ENCODE measurements at regions not wholly inside any gene's neighbourhood (a gene's known extent, or its start where the extent isn't known, plus 50 kb on each side); places are given as distances from the start of the nearest gene placed in this dataset.

DNA sequence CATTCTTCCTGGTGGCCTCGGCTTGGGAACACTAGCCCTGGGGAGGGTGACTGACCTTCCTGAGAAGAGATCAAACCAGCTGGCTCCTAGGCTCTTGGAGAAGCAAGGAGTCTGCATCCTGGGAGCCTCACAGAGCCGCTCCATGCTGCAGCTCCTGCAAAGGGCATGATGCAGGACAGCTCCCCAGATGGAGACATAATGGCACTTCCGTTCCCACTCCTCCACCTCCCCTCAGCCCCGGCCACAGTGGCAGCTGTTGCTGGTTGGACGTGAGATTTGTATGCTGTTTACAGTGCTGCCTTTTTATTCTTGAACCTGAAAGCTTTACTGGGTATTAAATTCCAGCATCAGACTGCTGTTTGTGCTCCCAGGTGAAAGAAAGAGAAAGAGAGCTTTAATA lies 83.7 kb upstream of the CTTNBP2NL start:
- H3K79me2 ChIP-seq (ENCODE audit: control insufficient read depth, insufficient read depth, low read length): no peaks in the 10 kb centered on the region
- H3K27me3 ChIP-seq (ENCODE audit: control insufficient read depth in 2 of 2, insufficient read depth in 2 of 2, low read length in 2 of 2): peaks cover 5 to 16% of the 10 kb centered on the region in 2 experiments; a peak in 3 of 5 replicates
- no peak overlapping the region for H3K9ac ChIP-seq (ENCODE audit: insufficient read depth in 1 of 2, low read depth in 2 of 2, low read length in 2 of 2)
- H2AFZ ChIP-seq (ENCODE audit: low read depth, low read length): no peak overlapping the region
- no peaks in the 10 kb centered on the region for H4K20me1 ChIP-seq (replicated peaks; ENCODE audit: control insufficient read depth, insufficient read depth, low read length)
- H3K9me3 ChIP-seq (replicated peaks; ENCODE audit: control insufficient read depth, insufficient read depth, low read depth, low read length): no peaks in the 10 kb centered on the region
- ChIA-PET CTCF (ENCODE audit: low intra/inter-chr PET ratio) (no interaction called here), POLR2A (interaction anchor here (0.9 to 1.2 kb wide), 3 partner anchors 10 to 113 kb away, joined by 3 to 4 read pairs (median 3); no protein-coding TSS in a partner anchor)
- 3% methylated on average over 5 of the region's 5 CpGs for WGBS (ENCODE audit: insufficient coverage, low coverage, missing lambda C conversion rate)
- H3K27ac ChIP-seq (ENCODE audit: extremely low read depth, low read depth, low read length): no peak overlapping the region
- in situ Hi-C loops (cut with MboI) (no loop called here), intact Hi-C loops (cut with micrococcal nuclease) (no loop called here)
- FAIRE-seq: no peak
- H3K36me3 ChIP-seq (ENCODE audit: control insufficient read depth, insufficient read depth, low read length): no peaks in the 10 kb centered on the region
- H3K4me1 ChIP-seq (replicated peaks in 1 of 2; ENCODE audit: control insufficient read depth in 2 of 2, insufficient read depth in 2 of 2, low read length in 2 of 2): no peaks in the 10 kb centered on the region; a peak in 1 of 5 replicates
- no peak; the same call in 2 of the 3 replicates for ATAC-seq
- DNase-seq (ENCODE audit: extremely low read depth in 1 of 4, low spot score in 3 of 4): no peak
- TF ChIP-seq ETV1 (tag; conservative IDR thresholded peaks at IDR 0.05; ENCODE audit: low read depth): peak; percentile 41; the same call in 1 of the 2 replicates
- TF ChIP-seq, protein P1, sequence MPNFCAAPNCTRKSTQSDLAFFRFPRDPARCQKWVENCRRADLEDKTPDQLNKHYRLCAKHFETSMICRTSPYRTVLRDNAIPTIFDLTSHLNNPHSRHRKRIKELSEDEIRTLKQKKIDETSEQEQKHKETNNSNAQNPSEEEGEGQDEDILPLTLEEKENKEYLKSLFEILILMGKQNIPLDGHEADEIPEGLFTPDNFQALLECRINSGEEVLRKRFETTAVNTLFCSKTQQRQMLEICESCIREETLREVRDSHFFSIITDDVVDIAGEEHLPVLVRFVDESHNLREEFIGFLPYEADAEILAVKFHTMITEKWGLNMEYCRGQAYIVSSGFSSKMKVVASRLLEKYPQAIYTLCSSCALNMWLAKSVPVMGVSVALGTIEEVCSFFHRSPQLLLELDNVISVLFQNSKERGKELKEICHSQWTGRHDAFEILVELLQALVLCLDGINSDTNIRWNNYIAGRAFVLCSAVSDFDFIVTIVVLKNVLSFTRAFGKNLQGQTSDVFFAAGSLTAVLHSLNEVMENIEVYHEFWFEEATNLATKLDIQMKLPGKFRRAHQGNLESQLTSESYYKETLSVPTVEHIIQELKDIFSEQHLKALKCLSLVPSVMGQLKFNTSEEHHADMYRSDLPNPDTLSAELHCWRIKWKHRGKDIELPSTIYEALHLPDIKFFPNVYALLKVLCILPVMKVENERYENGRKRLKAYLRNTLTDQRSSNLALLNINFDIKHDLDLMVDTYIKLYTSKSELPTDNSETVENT (CRISPR knock-in tag; IDR thresholded peaks at IDR 0.05): no peak
- no peak overlapping the region for H3K4me2 ChIP-seq (ENCODE audit: insufficient read depth, low read length)
- no TSS peak for BruUV-seq (replicated peaks)
- no peaks in the 10 kb centered on the region for H3K9me1 ChIP-seq (ENCODE audit: control insufficient read depth, insufficient read depth, low read length)
- no peak overlapping the region for H3K4me3 ChIP-seq

DNA sequence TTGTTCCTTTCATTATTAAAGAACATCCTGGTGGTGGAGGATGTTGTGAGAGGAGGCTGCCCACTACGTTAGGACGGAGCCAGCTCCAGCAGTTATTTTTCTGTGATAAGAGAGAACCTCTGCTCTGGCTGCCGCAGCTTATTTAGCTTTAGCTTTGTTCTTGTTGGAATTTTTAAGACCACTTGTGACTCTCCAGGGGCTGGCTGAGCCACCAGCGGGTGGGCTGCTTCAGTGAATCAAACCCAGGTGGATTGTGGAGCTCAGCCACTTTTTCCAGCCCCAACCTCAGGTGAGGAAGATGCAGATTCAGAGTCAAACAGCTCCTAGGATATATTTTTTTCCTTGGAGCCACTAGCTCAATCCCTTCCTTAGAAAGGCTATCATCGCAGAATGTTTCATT lies 83.1 kb upstream of the CTTNBP2NL start:
- ChIA-PET CTCF (ENCODE audit: low intra/inter-chr PET ratio) (no interaction called here), POLR2A (interaction anchor here (0.7 to 2.6 kb wide), 5 partner anchors 9 to 948 kb away, joined by 3 to 8 read pairs (median 3); no protein-coding TSS in a partner anchor)
- Histone ChIP-seq H3K4me1 (replicated peaks in 1 of 2; ENCODE audit: control insufficient read depth in 2 of 2, insufficient read depth in 2 of 2, low read length in 2 of 2) (no peaks in the 10 kb centered on the region; a peak in 1 of 5 replicates), H3K9ac (ENCODE audit: insufficient read depth in 1 of 2, low read depth in 2 of 2, low read length in 2 of 2) (no peak overlapping the region), H3K36me3 (ENCODE audit: control insufficient read depth, insufficient read depth, low read length) (no peaks in the 10 kb centered on the region), H3K27ac (ENCODE audit: extremely low read depth, low read depth, low read length) (no peak overlapping the region), H3K4me2 (ENCODE audit: insufficient read depth, low read length) (no peak overlapping the region), H4K20me1 (replicated peaks; ENCODE audit: control insufficient read depth, insufficient read depth, low read length) (no peaks in the 10 kb centered on the region), H3K27me3 (ENCODE audit: control insufficient read depth in 2 of 2, insufficient read depth in 2 of 2, low read length in 2 of 2) (peaks cover 5 to 16% of the 10 kb centered on the region in 2 experiments; a peak in 3 of 5 replicates), H3K9me1 (ENCODE audit: control insufficient read depth, insufficient read depth, low read length) (no peaks in the 10 kb centered on the region), H3K4me3 (no peak overlapping the region), H3K9me3 (replicated peaks; ENCODE audit: control insufficient read depth, insufficient read depth, low read depth, low read length) (no peaks in the 10 kb centered on the region), H2AFZ (ENCODE audit: low read depth, low read length) (no peak overlapping the region), H3K79me2 (ENCODE audit: control insufficient read depth, insufficient read depth, low read length) (no peaks in the 10 kb centered on the region)
- no TSS peak for BruUV-seq (replicated peaks)
- DNase-seq (ENCODE audit: extremely low read depth in 1 of 4, low spot score in 3 of 4) (no peak), FAIRE-seq (no peak), ATAC-seq (no peak)
- intact Hi-C loops (cut with micrococcal nuclease): no loop called here
- in situ Hi-C loops (cut with MboI): no loop called here
- WGBS (ENCODE audit: insufficient coverage, low coverage, missing lambda C conversion rate): 2% methylated on average over 5 of the region's 5 CpGs
- TF ChIP-seq, protein P2, sequence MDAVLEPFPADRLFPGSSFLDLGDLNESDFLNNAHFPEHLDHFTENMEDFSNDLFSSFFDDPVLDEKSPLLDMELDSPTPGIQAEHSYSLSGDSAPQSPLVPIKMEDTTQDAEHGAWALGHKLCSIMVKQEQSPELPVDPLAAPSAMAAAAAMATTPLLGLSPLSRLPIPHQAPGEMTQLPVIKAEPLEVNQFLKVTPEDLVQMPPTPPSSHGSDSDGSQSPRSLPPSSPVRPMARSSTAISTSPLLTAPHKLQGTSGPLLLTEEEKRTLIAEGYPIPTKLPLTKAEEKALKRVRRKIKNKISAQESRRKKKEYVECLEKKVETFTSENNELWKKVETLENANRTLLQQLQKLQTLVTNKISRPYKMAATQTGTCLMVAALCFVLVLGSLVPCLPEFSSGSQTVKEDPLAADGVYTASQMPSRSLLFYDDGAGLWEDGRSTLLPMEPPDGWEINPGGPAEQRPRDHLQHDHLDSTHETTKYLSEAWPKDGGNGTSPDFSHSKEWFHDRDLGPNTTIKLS (IDR thresholded peaks at IDR 0.05; ENCODE audit: borderline replicate concordance, low read depth): no peak
- no peak for TF ChIP-seq ZNF121 (CRISPR knock-in tag; conservative IDR thresholded peaks at IDR 0.05)
- TF ChIP-seq, protein P3, sequence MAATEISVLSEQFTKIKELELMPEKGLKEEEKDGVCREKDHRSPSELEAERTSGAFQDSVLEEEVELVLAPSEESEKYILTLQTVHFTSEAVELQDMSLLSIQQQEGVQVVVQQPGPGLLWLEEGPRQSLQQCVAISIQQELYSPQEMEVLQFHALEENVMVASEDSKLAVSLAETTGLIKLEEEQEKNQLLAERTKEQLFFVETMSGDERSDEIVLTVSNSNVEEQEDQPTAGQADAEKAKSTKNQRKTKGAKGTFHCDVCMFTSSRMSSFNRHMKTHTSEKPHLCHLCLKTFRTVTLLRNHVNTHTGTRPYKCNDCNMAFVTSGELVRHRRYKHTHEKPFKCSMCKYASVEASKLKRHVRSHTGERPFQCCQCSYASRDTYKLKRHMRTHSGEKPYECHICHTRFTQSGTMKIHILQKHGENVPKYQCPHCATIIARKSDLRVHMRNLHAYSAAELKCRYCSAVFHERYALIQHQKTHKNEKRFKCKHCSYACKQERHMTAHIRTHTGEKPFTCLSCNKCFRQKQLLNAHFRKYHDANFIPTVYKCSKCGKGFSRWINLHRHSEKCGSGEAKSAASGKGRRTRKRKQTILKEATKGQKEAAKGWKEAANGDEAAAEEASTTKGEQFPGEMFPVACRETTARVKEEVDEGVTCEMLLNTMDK (IDR thresholded peaks at IDR 0.05; ENCODE audit: borderline replicate concordance, insufficient read depth, low read depth, low read length, poor library complexity, severe bottlenecking): no peak
- no peak for TF ChIP-seq RBM17 (IDR thresholded peaks at IDR 0.05; ENCODE audit: borderline replicate concordance, low read depth, low read length)
- no peak for TF ChIP-seq ZNF830 (CRISPR knock-in tag; IDR thresholded peaks at IDR 0.05)

Measured in K562 (cell line).